ENCODE measurements at regions not wholly inside any gene's neighbourhood (a gene's known extent, or its start where the extent isn't known, plus 50 kb on each side); places are given as distances from the start of the nearest gene placed in this dataset.

GRCh38 chr14:34024768-34025144, 73.9 kb upstream of the EGLN3 start:
- dilution Hi-C loops (cut with MboI; ENCODE audit: extremely low pct_ligation_motif_present, low sequenced_read_pairs) (no loop called here), intact Hi-C loops (cut with micrococcal nuclease) (no loop called here)
- no peaks in the 10 kb centered on the region for H4K20me1 ChIP-seq (replicated peaks; ENCODE audit: control insufficient read depth, extremely low read depth, insufficient read depth, low read length)
- DNase-seq (ENCODE audit: low read depth, low spot score) (no peak), FAIRE-seq (no peak)
- no peaks in the 10 kb centered on the region for H3K27me3 ChIP-seq (ENCODE audit: control insufficient read depth in 2 of 2, insufficient read depth in 2 of 2, low read length in 2 of 2)
- no peak overlapping the region for H3K4me2 ChIP-seq (ENCODE audit: insufficient read depth, low read length)
- H2AFZ ChIP-seq (ENCODE audit: low read depth, low read length): no peak overlapping the region
- TF ChIP-seq POLR2A (IDR thresholded peaks at IDR 0.05; ENCODE audit: low read depth, low read length) (no peak), EZH2 (IDR thresholded peaks at IDR 0.05; ENCODE audit: borderline replicate concordance, low read depth, low read length, severe bottlenecking) (no peak), CTCF (IDR thresholded peaks at IDR 0.05; ENCODE audit: extremely low read depth in 1 of 2, insufficient read depth in 1 of 2, low read depth in 1 of 2, low read length in 2 of 2) (no peak), JUN (IDR thresholded peaks at IDR 0.05; ENCODE audit: borderline replicate concordance, insufficient read depth, insufficient read length, low read depth) (no peak), POLR2AphosphoS5 (IDR thresholded peaks at IDR 0.05; ENCODE audit: insufficient read depth, low read depth, low read length) (no peak), GATA2 (IDR thresholded peaks at IDR 0.05; ENCODE audit: insufficient read depth, insufficient read length, low read depth, low read length) (no peak), FOS (IDR thresholded peaks at IDR 0.05; ENCODE audit: borderline replicate concordance, insufficient read depth, low read length) (no peak), MYC (IDR thresholded peaks at IDR 0.05; ENCODE audit: low read depth, low read length) (no peak)
- TF ChIP-seq, protein P1, sequence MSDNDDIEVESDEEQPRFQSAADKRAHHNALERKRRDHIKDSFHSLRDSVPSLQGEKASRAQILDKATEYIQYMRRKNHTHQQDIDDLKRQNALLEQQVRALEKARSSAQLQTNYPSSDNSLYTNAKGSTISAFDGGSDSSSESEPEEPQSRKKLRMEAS (IDR thresholded peaks at IDR 0.05; ENCODE audit: insufficient read depth, insufficient read length): no peak
- BruUV-seq (replicated peaks): no TSS peak
- H3K9me3 ChIP-seq (replicated peaks; ENCODE audit: control insufficient read depth, insufficient read depth, low read length): no peaks in the 10 kb centered on the region
- H3K36me3 ChIP-seq (ENCODE audit: control insufficient read depth in 2 of 2, extremely low read depth in 1 of 2, insufficient read depth in 2 of 2, low read length in 2 of 2): no peaks in the 10 kb centered on the region
- no peak overlapping the region for H3K9ac ChIP-seq (replicated peaks; ENCODE audit: extremely low read depth, insufficient read depth, low read length)
- H3K4me1 ChIP-seq (ENCODE audit: control insufficient read depth, extremely low read depth, insufficient read depth, low read length): no peaks in the 10 kb centered on the region
- no peaks in the 10 kb centered on the region for H3K79me2 ChIP-seq (ENCODE audit: control insufficient read depth, insufficient read depth, low read length)
- H3K27ac ChIP-seq (ENCODE audit: insufficient read depth, low read depth, low read length): no peak overlapping the region
- no peaks in the 10 kb centered on the region for H3K9me1 ChIP-seq (replicated peaks; ENCODE audit: control insufficient read depth, extremely low read depth, insufficient read depth, low read length)
- ChIA-PET POLR2A (no interaction called here), CTCF (interaction anchor here (1.6 kb wide), 1 partner anchor 73 kb away, joined by 3 read pairs; no protein-coding TSS in a partner anchor)
- no peak overlapping the region for H3K4me3 ChIP-seq (replicated peaks in 1 of 3; ENCODE audit: insufficient read depth in 1 of 3, low read depth in 1 of 3, low read length in 3 of 3)

Data from endothelial cell of umbilical vein (primary cell).